ENCODE measurements at regions not wholly inside any gene's neighbourhood (a gene's known extent, or its start where the extent isn't known, plus 50 kb on each side); places are given as distances from the start of the nearest gene placed in this dataset.
"Not testable (repeated sequence)": the region's sequence is repeated elsewhere in the genome, so short reads cannot be mapped to it uniquely, and the experiment has no call there.

GRCh38 chr11:95442531-95443050 lies 211.6 kb upstream of the SESN3 start:
- no peak for DNase-seq (ENCODE audit: low read depth, low spot score)

- no peak for DNase-seq (ENCODE audit: low read depth, low spot score)
These were observed 204.8 kb upstream of the SESN3 start for GRCh38 chr11:95435628-95436353.

DNA sequence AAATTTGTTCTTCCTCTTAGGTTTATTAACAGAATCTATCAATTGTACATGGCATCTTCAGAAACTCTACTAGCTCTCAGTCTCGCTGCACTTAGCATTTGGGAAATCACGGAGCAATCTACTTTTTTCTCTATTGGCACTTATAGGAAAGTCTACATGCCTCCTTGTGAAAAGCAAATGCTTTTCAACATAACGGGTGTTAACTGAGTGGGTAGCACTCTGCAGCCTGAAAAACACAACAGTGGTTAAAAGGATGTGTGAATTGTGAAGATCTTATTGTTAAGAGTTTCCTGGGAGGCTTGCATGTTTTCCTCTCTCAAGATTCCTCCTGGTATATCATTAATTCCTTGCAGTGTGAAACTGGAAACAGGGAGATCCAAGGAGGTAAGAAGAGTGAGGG lies 204.2 kb upstream of the SESN3 start:
- DNase-seq (ENCODE audit: low read depth, low spot score) = no peak

GRCh38 chr11:95434489-95435057 lies 203.6 kb upstream of the SESN3 start:
- no peak for DNase-seq (ENCODE audit: low read depth, low spot score)

- no peak for DNase-seq (ENCODE audit: low read depth, low spot score)
These were observed 203.0 kb upstream of the SESN3 start for GRCh38 chr11:95434009-95434408.

DNA sequence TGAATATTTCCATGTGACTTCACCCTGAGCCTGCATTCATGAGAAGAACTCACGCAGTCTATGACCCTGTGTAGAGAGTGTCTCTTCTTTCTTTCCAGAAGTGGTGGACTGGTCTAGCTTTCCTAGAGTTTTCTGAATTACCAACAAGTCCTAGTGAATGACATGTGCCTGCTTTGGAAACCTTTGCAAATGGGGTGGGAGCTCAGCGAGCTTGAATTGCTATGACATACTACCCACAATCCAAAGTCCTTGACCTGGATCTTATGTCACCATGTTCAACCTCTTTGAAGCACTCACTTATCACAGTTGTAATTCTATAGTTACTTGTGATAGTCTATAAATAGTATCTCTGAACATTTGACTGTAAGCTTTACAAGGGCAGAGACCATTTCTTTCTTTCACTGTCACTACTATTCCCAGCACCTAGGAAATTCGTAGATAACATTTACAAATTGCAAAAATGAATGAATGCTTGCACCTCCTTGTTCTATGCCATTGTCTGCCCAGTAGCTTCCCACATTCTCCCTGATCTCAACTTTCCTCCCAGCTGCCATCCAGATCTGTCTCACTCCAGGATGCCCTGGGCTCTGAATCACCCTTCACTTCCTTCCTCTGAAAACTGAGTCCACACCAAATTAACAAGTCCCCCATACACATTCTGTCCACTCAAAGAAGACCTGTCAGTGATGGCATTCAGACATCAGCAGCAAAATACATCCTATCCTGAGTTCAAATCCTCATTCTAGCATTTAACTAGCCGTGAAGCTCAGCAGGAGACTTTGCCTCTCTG lies 201.9 kb upstream of the SESN3 start:
- no peak for DNase-seq (ENCODE audit: low read depth, low spot score)

DNA sequence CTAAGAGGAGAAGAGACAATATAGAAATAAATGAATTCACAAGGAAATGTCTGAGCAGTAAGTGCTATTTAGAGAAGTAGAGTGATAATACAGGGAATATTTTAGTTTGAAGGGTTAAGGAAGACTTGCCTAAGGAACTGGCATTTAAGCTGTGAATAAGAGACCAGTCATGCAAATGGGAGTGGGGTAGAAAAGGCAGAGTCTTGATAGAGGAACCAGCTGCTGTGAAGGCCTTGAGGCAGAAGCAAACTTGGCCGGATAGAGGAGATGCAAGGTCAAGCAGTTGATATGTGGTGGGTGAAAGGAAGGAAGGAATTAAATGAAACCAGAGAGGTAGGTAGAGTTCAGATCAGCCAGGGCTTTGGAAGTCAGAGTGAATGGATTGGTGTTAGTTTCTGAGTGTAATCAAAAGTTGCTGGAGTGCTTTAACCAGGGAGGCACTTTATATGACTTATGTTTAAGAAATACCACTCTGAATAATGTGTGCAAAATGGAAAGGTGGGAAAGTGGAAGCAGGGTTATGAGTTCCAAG lies 198.4 kb upstream of the SESN3 start:
- no peak for DNase-seq (ENCODE audit: low read depth, low spot score)

DNA sequence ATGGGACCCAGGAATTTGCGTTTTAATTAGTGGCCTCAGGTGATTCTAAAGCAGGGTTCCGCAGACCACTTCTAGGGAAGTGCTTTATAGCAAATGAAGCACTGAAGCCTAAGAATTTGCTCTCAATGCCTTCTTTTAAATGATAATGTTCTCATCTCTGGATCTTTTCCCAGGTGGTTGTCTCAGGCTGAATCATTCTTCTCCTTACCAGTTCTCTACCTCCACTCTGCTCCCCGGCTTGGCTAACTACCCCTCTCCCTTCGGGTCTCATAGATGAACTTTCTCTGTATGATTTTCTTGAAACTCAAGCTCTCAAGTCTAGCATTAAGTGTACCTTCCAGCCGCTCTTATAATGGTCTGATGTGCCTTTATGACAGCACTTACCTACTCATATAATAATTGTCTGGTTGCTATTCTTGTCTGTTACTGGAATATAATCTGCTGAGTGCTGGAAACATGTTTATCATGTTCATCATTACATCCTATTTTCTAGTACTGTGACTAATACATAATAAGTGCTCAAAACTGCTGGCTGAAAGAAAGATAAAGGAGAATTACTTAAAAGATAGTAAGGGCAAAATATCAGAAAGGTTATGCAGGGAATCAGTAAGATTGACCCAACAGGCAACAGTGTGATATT lies 195.9 kb upstream of the SESN3 start:
- no peak for DNase-seq (ENCODE audit: low read depth, low spot score)

- DNase-seq (ENCODE audit: low read depth, low spot score) = no peak
These were observed 188.9 kb upstream of the SESN3 start for GRCh38 chr11:95419915-95420314.

DNA sequence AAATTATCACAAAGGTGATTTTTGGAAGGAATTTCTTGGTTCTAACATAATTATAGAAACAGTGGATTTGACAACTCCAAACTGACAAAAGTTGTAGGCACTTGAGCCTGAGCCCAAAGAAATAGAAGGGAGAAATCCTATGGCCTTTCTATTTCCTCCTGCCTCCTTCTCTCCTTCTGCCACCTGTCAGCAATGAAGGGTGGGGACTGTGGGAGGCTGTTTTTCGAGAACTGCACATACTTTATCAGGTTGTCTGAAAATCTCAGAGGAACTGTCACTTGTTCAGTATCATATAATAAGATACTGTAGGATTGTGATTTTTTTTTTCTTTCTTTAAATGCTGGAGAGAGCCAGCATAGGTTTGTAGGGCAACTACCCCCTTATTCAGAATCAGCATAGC lies 187.9 kb upstream of the SESN3 start:
- no peak for DNase-seq (ENCODE audit: low read depth, low spot score)

- no peak for DNase-seq (ENCODE audit: low read depth, low spot score)
These were observed 186.8 kb upstream of the SESN3 start for GRCh38 chr11:95417832-95418231.

DNA sequence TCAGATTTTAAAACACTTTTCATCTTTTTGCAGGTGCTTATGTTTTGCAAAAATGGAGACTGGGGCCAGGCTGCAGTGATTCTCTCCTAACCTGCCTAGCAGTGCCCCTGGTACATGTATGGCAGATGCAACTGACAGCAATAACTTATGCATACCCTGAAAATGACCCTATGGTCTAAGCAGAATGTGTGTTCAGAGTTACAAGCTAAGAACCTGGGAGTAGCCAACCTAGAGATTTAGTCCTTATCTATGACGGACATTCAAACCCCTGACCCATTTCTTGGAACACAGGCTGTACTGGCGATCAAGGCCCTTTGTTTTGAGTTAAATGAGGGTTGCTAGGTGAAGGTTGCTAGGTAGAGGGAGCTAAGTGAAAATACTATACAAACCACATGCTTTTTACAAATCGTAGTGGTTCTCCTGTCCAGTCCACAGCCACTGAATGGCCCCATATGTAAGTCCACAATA lies 184.9 kb upstream of the SESN3 start:
- no peak for DNase-seq (ENCODE audit: low read depth, low spot score)

- DNase-seq (ENCODE audit: low read depth, low spot score) = no peak
These were observed 183.2 kb upstream of the SESN3 start for GRCh38 chr11:95414217-95414616.

DNA sequence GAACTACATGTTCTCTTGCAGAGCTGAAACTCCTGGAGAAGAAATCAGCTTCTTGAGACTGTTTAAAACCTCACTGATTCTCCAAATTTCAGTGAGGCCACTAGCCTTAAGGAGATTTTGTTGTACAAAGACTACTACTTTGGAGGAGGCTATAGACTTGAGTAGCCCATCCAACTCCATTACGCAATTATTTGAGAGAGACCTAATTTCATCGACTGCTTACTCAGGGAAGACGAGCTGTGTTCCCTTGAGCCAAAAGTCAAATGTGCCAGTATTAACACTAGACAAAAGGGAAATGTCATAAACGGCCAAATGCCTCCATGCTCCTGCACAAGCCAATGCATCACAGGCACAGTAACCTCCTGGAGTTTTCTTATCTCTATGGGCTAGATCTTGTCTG lies 182.8 kb upstream of the SESN3 start:
- no peak for DNase-seq (ENCODE audit: low read depth, low spot score)

DNA sequence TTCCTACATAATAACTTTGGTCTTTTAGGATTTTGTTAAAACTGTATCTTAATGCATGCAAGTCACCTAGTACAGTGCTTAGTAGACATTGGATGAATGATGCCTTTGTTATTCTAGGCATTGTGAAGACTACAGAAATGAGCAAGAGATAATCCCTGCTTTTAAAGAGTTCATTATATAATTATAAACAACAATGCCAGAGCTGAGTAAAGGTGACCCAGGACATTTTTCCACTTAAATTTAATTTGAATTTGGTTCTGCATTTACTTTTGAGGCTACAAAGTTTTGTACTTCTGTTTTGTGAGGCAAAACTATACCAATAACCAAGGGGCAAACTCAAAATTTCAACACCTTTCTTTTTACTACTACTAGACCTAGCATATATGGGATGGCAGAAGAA lies 182.0 kb upstream of the SESN3 start:
- DNase-seq (ENCODE audit: low read depth, low spot score) = no peak

DNA sequence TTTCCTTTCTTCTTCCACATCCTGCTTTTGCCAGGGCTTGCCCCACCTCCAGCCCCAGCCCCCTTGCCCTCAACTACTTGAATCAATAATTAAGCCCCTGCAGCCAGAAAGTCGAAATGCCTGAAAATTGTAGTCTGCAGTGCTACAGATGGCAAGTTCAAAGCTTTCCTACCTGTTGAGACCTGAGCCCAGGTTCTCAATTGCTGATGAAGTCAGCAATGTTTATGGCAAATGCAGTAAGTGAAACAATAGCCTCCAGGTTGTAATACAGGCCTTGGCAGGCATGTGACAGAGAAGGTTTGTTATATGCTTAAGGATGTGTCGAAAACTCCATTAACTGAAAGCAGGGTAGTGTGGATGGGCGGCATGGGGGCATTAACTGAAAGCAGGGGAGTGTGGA lies 181.1 kb upstream of the SESN3 start:
- no peak for DNase-seq (ENCODE audit: low read depth, low spot score)

- DNase-seq (ENCODE audit: low read depth, low spot score) = not testable (repeated sequence)
These were observed 179.7 kb upstream of the SESN3 start for GRCh38 chr11:95410707-95411106.

DNA sequence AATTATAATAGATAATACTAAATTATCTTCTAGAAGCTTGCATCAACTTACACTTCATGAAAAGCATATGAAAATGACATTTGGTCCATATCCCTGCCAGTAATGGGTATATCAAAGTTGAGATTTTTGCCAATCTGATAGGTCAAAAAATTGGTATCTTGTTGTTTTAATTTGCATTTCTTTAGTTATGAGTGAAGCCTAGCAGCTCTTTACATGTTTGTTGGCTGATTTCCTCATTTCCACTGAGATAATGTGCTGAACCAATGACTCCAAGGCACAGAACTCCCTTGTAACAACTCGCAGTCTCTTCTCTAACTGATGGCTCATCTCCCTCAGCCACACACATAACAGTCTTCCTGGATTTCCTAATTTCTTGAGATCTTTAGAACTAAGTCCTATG lies 175.3 kb upstream of the SESN3 start:
- no peak for DNase-seq (ENCODE audit: low read depth, low spot score)

DNA sequence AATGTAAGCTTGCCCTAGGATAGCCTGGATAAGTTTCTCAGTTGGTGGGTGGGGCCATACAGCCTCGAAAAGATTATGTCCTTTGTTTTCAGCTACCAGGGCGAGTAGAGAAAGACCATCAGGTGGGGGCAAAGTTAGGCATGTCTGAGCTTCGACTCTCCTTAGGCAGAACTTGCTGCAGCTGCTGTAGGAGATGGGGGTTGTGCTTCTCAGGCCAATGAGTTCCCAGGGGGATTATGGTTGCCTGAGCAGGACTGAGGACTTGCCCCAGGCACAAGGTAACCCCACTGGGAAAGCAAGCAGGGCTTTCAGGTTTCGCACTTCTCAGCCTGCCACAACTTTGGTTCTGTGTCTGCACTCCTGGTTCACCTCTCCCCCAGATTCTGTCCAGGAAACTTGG lies 173.4 kb upstream of the SESN3 start:
- peak; percentile 64 for DNase-seq (ENCODE audit: low read depth, low spot score)

GRCh38 chr11:95398437-95399112 lies 167.6 kb upstream of the SESN3 start:
- DNase-seq (ENCODE audit: low read depth, low spot score) = no peak

GRCh38 chr11:95392644-95393043 lies 161.6 kb upstream of the SESN3 start:
- DNase-seq (ENCODE audit: low read depth, low spot score) = no peak
